ENCODE measurements at regions not wholly inside any gene's neighbourhood (a gene's known extent, or its start where the extent isn't known, plus 50 kb on each side); places are given as distances from the start of the nearest gene placed in this dataset.
A peak's percentile ranks its signal among the peaks of the same experiment; 100 is the strongest.

DNA sequence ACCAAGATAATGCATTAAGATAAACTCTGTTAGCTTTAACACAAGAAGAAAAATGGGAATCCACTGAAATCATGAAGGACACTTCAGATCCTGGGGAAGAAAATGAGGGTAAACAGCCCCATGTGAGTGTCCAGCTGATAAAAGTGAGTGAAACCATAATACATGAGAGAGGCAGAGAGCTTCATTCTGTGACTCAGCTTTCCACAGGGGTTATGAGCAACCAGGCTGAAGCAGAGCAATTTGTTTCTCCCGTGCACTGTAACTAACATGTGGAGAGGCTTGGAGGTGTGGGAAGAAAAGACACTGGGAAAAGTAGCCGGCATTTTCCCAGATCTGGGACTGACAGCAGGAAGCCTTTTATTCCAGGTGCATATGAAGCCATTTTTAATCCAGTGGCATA, 971.7 kb downstream of the ANKRD7 start:
- TF ChIP-seq, protein P1, sequence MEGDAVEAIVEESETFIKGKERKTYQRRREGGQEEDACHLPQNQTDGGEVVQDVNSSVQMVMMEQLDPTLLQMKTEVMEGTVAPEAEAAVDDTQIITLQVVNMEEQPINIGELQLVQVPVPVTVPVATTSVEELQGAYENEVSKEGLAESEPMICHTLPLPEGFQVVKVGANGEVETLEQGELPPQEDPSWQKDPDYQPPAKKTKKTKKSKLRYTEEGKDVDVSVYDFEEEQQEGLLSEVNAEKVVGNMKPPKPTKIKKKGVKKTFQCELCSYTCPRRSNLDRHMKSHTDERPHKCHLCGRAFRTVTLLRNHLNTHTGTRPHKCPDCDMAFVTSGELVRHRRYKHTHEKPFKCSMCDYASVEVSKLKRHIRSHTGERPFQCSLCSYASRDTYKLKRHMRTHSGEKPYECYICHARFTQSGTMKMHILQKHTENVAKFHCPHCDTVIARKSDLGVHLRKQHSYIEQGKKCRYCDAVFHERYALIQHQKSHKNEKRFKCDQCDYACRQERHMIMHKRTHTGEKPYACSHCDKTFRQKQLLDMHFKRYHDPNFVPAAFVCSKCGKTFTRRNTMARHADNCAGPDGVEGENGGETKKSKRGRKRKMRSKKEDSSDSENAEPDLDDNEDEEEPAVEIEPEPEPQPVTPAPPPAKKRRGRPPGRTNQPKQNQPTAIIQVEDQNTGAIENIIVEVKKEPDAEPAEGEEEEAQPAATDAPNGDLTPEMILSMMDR (IDR thresholded peaks at IDR 0.05; ENCODE audit: insufficient read depth, low read length) = no peak
- no peak for DNase-seq (ENCODE audit: low read depth)
- H3K4me3 ChIP-seq (ENCODE audit: low read depth, low read length) = no peak overlapping the region

- H3K4me3 ChIP-seq (ENCODE audit: low read depth, low read length) = no peak overlapping the region
- TF ChIP-seq, protein P1 (IDR thresholded peaks at IDR 0.05; ENCODE audit: insufficient read depth, low read length) = no peak
- DNase-seq (ENCODE audit: low read depth) = no peak
These were observed 972.8 kb downstream of the ANKRD7 start for GRCh38 chr7:119197172-119197876.

DNA sequence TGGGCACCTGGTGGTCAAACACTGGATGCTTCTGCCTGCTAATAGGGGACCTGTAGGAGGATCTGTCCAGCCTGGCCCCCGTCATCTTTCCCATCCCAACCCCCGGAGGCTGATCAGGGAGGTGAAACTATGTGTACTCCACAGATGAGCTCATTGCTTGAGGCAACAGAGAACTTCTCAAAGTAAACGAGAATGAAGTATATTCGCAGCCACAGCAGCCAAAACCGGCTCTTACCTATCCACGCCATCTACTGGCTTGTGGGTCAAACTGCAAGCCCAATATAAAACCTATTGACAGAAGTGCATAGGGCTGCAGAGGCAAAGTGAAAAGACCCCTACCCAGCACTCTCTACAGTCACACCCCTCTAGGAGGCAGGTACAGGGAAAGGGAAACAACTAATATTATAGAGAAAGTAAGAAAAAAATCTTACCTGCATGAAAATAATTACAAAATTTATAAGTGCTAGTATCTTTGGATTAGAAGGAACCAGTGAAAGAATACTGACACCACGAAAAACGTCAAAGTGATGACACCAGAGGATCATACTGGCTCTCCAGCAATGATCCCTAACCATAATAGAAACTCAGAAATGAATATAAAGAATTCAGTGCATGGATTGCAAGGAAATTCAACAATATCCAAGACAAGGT, 973.5 kb downstream of the ANKRD7 start:
- peak; percentile 20 for DNase-seq (ENCODE audit: low read depth)
- no peak overlapping the region for H3K4me3 ChIP-seq (ENCODE audit: low read depth, low read length)
- TF ChIP-seq, protein P1 (IDR thresholded peaks at IDR 0.05; ENCODE audit: insufficient read depth, low read length) = peak; percentile 64

- TF ChIP-seq, protein P1 (IDR thresholded peaks at IDR 0.05; ENCODE audit: insufficient read depth, low read length) = no peak
- H3K4me3 ChIP-seq (ENCODE audit: low read depth, low read length) = no peak overlapping the region
- no peak for DNase-seq (ENCODE audit: low read depth)
These were observed 995.2 kb downstream of the ANKRD7 start for GRCh38 chr7:119219663-119220062.

GRCh38 chr7:119223930-119224329, 999.4 kb downstream of the ANKRD7 start:
- no peak overlapping the region for H3K4me3 ChIP-seq (ENCODE audit: low read depth, low read length)
- TF ChIP-seq, protein P1 (IDR thresholded peaks at IDR 0.05; ENCODE audit: insufficient read depth, low read length) = no peak
- DNase-seq (ENCODE audit: low read depth) = no peak

DNA sequence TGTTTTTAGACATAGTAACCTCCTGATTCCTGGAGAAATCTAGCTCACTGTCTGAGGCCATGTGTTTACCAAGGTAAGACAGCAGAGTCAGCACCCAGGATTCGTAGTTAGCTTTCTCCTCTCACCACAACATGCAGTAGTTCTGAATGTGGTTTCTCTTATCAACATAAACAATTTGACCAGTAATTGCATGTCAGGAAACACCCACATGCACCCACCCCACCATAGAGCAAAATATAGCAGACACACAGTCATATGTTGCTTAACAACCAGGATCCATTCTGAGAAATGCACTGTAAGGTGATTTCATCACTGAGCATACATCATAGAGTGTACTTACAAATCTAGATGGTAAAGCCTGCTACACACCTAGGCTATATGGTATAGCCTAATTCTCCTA, 1004.0 kb downstream of the ANKRD7 start:
- TF ChIP-seq, protein P1 (IDR thresholded peaks at IDR 0.05; ENCODE audit: insufficient read depth, low read length) = no peak
- no peak for DNase-seq (ENCODE audit: low read depth)
- H3K4me3 ChIP-seq (ENCODE audit: low read depth, low read length) = no peak overlapping the region

All from fibroblast of the aortic adventitia (primary cell).